NCI-H524 (cell line): ENCODE measurements at regions not wholly inside any gene's neighbourhood (a gene's known extent, or its start where the extent isn't known, plus 50 kb on each side); places are given as distances from the start of the nearest gene placed in this dataset.
A peak's percentile ranks its signal among the peaks of the same experiment; 100 is the strongest.

Experiments used
- DNase-seq, 2 experiments: peaks; one replicate each; lab custom pipeline; 2025; lab: John Stamatoyannopoulos, UW

- DNase-seq = peak in 1 of 2 experiments; percentile 44
Observed at GRCh38 chr16:48892893-48893292, 282.9 kb upstream of the N4BP1 start.

GRCh38 chr16:48887646-48888210 lies 277.7 kb upstream of the N4BP1 start:
- no peak for DNase-seq

- DNase-seq = peak in 1 of 2 experiments; percentile 59
Observed at GRCh38 chr16:48885471-48885870, 275.5 kb upstream of the N4BP1 start.

- DNase-seq = no peak
Observed at GRCh38 chr16:48881272-48881671, 271.3 kb upstream of the N4BP1 start.

GRCh38 chr16:48879223-48880122 lies 269.5 kb upstream of the N4BP1 start:
- peak in 1 of 2 experiments; percentile 14 for DNase-seq

- no peak for DNase-seq
Observed at GRCh38 chr16:48877946-48878345, 268.0 kb upstream of the N4BP1 start.

GRCh38 chr16:48870141-48870540 lies 260.2 kb upstream of the N4BP1 start:
- no peak for DNase-seq

- DNase-seq = no peak
Observed at GRCh38 chr16:48865520-48865919, 255.5 kb upstream of the N4BP1 start.

GRCh38 chr16:48864055-48864454 lies 254.1 kb upstream of the N4BP1 start:
- no peak for DNase-seq

GRCh38 chr16:48862087-48862532 lies 252.1 kb upstream of the N4BP1 start:
- peak in 1 of 2 experiments; percentile 2 for DNase-seq

GRCh38 chr16:48860341-48860740 lies 250.4 kb upstream of the N4BP1 start:
- no peak for DNase-seq

GRCh38 chr16:48852951-48853350 lies 243.0 kb upstream of the N4BP1 start:
- DNase-seq = no peak

GRCh38 chr16:48852458-48852857 lies 242.5 kb upstream of the N4BP1 start:
- no peak for DNase-seq

GRCh38 chr16:48850097-48850770 lies 240.3 kb upstream of the N4BP1 start:
- no peak for DNase-seq

GRCh38 chr16:48846277-48846676 lies 236.3 kb upstream of the N4BP1 start:
- DNase-seq = no peak

GRCh38 chr16:48845261-48845660 lies 235.3 kb upstream of the N4BP1 start:
- DNase-seq = no peak

GRCh38 chr16:48838349-48838748 lies 228.4 kb upstream of the N4BP1 start:
- no peak for DNase-seq

- no peak for DNase-seq
Observed at GRCh38 chr16:48836636-48837035, 226.7 kb upstream of the N4BP1 start.

GRCh38 chr16:48836067-48836466 lies 226.1 kb upstream of the N4BP1 start:
- DNase-seq = no peak

GRCh38 chr16:48834576-48834975 lies 224.6 kb upstream of the N4BP1 start:
- no peak for DNase-seq

GRCh38 chr16:48833461-48833860 lies 223.5 kb upstream of the N4BP1 start:
- DNase-seq = no peak

GRCh38 chr16:48831076-48831722 lies 221.2 kb upstream of the N4BP1 start:
- DNase-seq = peak in 1 of 2 experiments; percentile 24
